ENCODE measurements at regions not wholly inside any gene's neighbourhood (a gene's known extent, or its start where the extent isn't known, plus 50 kb on each side); places are given as distances from the start of the nearest gene placed in this dataset.
"Not testable (repeated sequence)": the region's sequence is repeated elsewhere in the genome, so short reads cannot be mapped to it uniquely, and the experiment has no call there.

DNA sequence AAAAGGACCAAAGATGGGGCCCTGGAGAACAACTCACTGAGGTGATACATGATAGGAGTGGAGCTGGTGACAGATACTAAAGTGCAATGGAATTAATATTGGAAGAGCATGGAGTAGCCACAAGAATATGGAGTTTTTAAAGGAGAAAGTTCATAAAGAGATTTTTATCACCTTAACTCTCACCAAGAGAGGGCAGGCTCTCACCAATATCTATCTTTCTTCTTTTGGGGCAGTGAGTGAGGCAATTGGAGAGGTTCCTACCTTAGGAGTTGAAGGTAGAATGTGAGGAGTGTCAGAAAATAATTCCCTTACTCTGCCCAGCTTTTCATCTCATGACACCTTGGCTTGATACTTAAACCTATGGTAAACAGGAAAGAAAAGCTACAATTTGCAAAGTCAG is 233.7 kb upstream of the CWC22 start:
- no peak overlapping the region for H3K27ac ChIP-seq
- no peak for DNase-seq
- H3K4me3 ChIP-seq (ENCODE audit: low read depth, low read length), result no peak overlapping the region
- H3K27me3 ChIP-seq (replicated peaks), result no peaks in the 10 kb centered on the region
- in situ Hi-C loops (cut with HindIII; ENCODE audit: low pct_ligation_motif_present, low sequenced_read_pairs), result no loop called here
- H3K36me3 ChIP-seq (replicated peaks), result no peaks in the 10 kb centered on the region
- TF ChIP-seq, protein P1, sequence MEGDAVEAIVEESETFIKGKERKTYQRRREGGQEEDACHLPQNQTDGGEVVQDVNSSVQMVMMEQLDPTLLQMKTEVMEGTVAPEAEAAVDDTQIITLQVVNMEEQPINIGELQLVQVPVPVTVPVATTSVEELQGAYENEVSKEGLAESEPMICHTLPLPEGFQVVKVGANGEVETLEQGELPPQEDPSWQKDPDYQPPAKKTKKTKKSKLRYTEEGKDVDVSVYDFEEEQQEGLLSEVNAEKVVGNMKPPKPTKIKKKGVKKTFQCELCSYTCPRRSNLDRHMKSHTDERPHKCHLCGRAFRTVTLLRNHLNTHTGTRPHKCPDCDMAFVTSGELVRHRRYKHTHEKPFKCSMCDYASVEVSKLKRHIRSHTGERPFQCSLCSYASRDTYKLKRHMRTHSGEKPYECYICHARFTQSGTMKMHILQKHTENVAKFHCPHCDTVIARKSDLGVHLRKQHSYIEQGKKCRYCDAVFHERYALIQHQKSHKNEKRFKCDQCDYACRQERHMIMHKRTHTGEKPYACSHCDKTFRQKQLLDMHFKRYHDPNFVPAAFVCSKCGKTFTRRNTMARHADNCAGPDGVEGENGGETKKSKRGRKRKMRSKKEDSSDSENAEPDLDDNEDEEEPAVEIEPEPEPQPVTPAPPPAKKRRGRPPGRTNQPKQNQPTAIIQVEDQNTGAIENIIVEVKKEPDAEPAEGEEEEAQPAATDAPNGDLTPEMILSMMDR (IDR thresholded peaks at IDR 0.05; ENCODE audit: low read depth, low read length, missing control alignments), result peak; percentile 47

DNA sequence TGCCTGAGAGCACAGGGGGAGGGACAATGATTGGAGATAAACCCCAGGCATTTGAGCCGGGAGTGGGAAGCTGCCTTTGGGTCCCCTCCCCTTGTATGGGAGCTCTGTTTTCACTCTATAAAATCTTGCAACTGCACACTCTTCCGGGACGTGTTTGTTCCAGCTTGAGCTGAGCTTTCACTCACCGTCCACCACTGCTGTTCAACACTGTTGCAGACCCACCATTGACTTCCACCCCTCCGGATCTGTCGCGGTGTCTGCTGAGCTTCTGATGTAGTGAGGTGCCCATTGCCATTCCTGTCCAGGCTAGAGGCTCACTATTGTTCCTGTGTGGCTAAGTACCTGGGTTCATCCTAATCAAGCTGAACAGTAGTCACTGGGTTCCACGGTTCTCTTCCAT is 231.6 kb upstream of the CWC22 start:
- TF ChIP-seq, protein P1 (IDR thresholded peaks at IDR 0.05; ENCODE audit: low read depth, low read length, missing control alignments), result no peak
- no peak for DNase-seq
- Histone ChIP-seq H3K27ac (no peak overlapping the region), H3K27me3 (replicated peaks) (no peaks in the 10 kb centered on the region), H3K36me3 (replicated peaks) (no peaks in the 10 kb centered on the region), H3K4me3 (ENCODE audit: low read depth, low read length) (no peak overlapping the region)
- in situ Hi-C loops (cut with HindIII; ENCODE audit: low pct_ligation_motif_present, low sequenced_read_pairs), result no loop called here

DNA sequence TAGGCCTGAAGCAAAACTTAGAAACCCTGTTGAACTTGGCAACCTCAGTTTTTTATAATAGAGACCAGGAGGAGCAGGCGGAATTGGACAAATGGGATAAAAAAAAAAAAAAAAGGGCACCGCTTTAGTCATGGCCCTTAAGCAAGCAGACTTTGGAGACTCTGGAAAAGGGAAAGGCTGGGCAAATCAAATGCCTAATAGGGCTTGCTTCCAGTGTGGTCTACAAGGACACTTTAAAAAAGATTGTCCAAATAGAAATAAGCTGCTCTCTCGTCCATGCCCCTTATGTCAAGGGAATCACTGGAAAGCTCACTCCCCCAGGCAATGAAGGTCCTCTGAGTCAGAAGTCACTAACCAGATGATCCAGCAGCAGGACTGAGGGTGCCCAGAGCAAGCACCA is 229.0 kb upstream of the CWC22 start:
- DNase-seq; H3K36me3 ChIP-seq (replicated peaks); in situ Hi-C loops (cut with HindIII; ENCODE audit: low pct_ligation_motif_present, low sequenced_read_pairs); H3K27me3 ChIP-seq (replicated peaks); H3K27ac ChIP-seq; H3K4me3 ChIP-seq (ENCODE audit: low read depth, low read length): not testable (repeated sequence)

DNA sequence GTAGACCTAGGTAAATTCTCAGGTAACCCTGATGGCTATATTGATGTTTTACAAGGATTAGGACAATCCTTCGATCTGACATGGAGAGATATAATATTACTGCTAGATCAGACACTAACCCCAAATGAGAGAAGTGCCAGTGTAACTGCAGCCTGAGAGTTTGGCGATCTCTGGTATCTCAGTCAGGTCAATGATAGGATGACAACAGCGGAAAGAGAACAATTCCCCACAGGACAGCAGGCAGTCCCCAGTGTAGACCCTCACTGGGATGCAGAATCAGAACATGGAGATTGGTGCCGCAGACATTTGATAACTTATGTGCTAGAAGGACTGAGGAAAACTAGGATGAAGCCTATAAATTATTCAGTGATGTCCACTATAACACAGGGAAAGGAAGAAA is 228.4 kb upstream of the CWC22 start:
- H3K36me3 ChIP-seq (replicated peaks); H3K4me3 ChIP-seq (ENCODE audit: low read depth, low read length); in situ Hi-C loops (cut with HindIII; ENCODE audit: low pct_ligation_motif_present, low sequenced_read_pairs); DNase-seq; H3K27ac ChIP-seq; H3K27me3 ChIP-seq (replicated peaks): not testable (repeated sequence)

DNA sequence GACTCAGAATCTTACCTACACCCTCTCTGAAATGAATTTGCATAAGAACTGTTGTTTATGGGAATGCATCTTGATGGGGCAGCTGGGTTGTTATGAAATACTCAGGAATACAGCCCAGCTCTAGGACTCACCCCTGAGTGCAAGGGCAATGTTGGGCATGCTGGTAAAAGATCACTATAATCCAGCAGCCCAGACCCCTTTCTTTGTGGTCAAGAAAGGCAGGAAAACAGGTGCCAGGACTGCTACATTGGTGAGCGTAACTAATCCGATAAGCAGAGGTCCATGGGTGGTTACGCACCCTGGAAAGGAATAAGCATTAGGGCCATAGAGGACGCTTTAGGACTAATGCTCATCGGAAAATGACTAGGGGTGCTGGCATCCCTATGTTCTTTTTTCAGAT is 227.9 kb upstream of the CWC22 start:
- H3K27me3 ChIP-seq (replicated peaks); H3K27ac ChIP-seq; in situ Hi-C loops (cut with HindIII; ENCODE audit: low pct_ligation_motif_present, low sequenced_read_pairs); DNase-seq; H3K36me3 ChIP-seq (replicated peaks); H3K4me3 ChIP-seq (ENCODE audit: low read depth, low read length): not testable (repeated sequence)

DNA sequence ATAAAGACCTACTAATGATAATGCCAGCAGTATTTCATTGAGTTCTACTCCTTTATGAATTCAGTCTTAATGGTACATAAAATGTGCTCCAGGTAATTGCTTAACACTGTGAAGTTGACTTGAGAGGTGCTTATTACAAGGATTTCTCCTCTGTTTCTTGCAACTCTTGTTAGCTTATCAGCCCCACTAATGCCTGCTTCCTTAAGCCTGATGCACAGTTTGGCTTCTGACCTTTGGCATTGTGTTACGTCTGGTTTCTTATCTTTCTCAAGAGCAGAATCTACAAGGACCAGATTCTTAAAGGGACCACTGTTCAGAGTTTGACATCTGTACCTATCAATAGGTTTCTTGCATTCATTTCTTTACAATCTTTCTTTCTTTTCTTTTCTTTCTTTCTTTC is 223.9 kb upstream of the CWC22 start:
- no peak overlapping the region for H3K4me3 ChIP-seq (ENCODE audit: low read depth, low read length)
- in situ Hi-C loops (cut with HindIII; ENCODE audit: low pct_ligation_motif_present, low sequenced_read_pairs), result no loop called here
- no peak for DNase-seq
- no peaks in the 10 kb centered on the region for H3K36me3 ChIP-seq (replicated peaks)
- H3K27me3 ChIP-seq (replicated peaks), result no peaks in the 10 kb centered on the region
- TF ChIP-seq, protein P1 (IDR thresholded peaks at IDR 0.05; ENCODE audit: low read depth, low read length, missing control alignments), result no peak
- no peak overlapping the region for H3K27ac ChIP-seq

DNA sequence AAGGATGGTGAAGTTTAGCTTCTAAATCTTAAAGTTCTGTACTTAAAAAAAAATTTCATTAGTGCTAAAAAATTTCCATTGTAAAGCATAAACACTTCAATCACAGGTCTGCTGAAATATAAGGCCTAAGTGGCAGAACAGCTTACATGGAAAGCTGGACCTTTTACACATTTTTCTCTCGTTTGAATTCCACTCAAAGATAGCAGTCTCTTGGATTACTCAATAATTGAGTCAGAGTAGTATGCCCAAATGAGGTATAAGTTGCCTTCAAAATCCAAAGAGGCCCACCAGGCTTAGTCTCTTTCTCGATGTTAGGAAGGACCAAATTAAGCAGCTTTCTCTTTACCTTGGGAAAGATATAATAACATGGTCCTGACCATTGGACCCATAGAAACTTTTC is 220.4 kb upstream of the CWC22 start:
- H3K36me3 ChIP-seq (replicated peaks), result no peaks in the 10 kb centered on the region
- H3K27me3 ChIP-seq (replicated peaks), result no peaks in the 10 kb centered on the region
- TF ChIP-seq, protein P1 (IDR thresholded peaks at IDR 0.05; ENCODE audit: low read depth, low read length, missing control alignments), result no peak
- no peak overlapping the region for H3K4me3 ChIP-seq (ENCODE audit: low read depth, low read length)
- no peak overlapping the region for H3K27ac ChIP-seq
- in situ Hi-C loops (cut with HindIII; ENCODE audit: low pct_ligation_motif_present, low sequenced_read_pairs), result no loop called here
- no peak for DNase-seq

Data from brain microvascular endothelial cell (primary cell).